Adrenal gland (tissue), 5 donors: ENCODE measurements at regions not wholly inside any gene's neighbourhood (a gene's known extent, or its start where the extent isn't known, plus 50 kb on each side); places are given as distances from the start of the nearest gene placed in this dataset.

Source experiments
- POLR2A ChIP-seq, 2 donors: fragments of 450-650 bp; IDR thresholded peaks; one replicate each; pipeline ENCODE4 v1.6.1; 2017; ENCODE audit warnings: antibody characterized with exemption in 2 of 2, mild to moderate bottlenecking in 2 of 2, moderate library complexity in 1 of 2
- TF ChIP-seq, protein P1 (sequence below), 6 experiments: fragments of 450-650 bp in 4 of 6; fragments of 200-600 bp in 2 of 6; sonication (generic) in 1 of 6; IDR thresholded peaks; 1 replicate in 5 of 6; 2 replicates in 1 of 6; pipeline versions ENCODE4 v1.5.1 to v1.8.0; 2016 to 2021; ENCODE audit warnings: antibody characterized with exemption in 6 of 6, mild to moderate bottlenecking in 2 of 6, moderate library complexity in 1 of 6
- donor health status: DM: no; HTN: no; CAD: no.

DNA sequence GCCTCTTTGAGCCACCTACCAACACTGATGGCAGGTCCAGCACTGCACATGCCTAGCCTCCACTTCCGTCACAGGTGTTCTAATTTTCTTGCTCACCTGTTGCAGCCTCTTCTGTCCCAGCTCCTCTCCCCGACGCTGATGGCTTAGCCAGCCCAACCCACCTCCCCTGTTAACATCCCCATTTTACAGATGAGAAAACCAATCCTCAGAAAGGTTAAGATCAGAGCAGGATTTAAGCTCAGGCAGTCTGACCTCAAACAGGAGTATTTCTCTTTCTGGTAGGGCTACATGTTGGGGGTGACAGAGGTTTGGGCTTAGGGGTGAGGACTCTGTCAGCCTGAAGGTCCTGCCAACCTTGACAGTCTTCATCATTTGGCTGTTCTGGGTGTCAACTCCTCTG is 74.5 kb upstream of the PITX1 start:
- TF ChIP-seq, protein P1, sequence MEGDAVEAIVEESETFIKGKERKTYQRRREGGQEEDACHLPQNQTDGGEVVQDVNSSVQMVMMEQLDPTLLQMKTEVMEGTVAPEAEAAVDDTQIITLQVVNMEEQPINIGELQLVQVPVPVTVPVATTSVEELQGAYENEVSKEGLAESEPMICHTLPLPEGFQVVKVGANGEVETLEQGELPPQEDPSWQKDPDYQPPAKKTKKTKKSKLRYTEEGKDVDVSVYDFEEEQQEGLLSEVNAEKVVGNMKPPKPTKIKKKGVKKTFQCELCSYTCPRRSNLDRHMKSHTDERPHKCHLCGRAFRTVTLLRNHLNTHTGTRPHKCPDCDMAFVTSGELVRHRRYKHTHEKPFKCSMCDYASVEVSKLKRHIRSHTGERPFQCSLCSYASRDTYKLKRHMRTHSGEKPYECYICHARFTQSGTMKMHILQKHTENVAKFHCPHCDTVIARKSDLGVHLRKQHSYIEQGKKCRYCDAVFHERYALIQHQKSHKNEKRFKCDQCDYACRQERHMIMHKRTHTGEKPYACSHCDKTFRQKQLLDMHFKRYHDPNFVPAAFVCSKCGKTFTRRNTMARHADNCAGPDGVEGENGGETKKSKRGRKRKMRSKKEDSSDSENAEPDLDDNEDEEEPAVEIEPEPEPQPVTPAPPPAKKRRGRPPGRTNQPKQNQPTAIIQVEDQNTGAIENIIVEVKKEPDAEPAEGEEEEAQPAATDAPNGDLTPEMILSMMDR (IDR thresholded peaks at IDR 0.05) = no peak
- TF ChIP-seq POLR2A (IDR thresholded peaks at IDR 0.05) = no peak
